A673 (cell line): ENCODE measurements at regions not wholly inside any gene's neighbourhood (a gene's known extent, or its start where the extent isn't known, plus 50 kb on each side); places are given as distances from the start of the nearest gene placed in this dataset.
A peak's percentile ranks its signal among the peaks of the same experiment; 100 is the strongest.

ENCODE experiments used
- BruUV-seq: library from RNA; stranded (reverse); fragments of 400-500 nt; replicated peaks from 2 replicates; lab custom pipeline; 2021; lab: Mats Ljungman, UMichigan
- CTCF ChIA-PET: fragments of 300-600 bp; sonication (Branson Sonifier 250); formaldehyde crosslinking; loops from one replicate; lab custom pipeline; 2022; ENCODE audit warnings: antibody characterized with exemption; lab: Charles Lee
- POLR2A ChIA-PET: fragments of 300-600 bp; sonication (Branson Sonifier 250); formaldehyde crosslinking; loops from one replicate; lab custom pipeline; 2022; ENCODE audit warnings: antibody characterized with exemption; ENCODE audit not compliant: low non-redundant PET; lab: Charles Lee
- DNase-seq: peaks from one replicate; pipeline ENCODE4 v3.0.0-alpha.2; 2015; ENCODE audit warnings: low spot score
- H3K27ac ChIP-seq: fragments of 200-600 bp; sonication (generic); 2 replicates; pipeline ENCODE4 v1.5.1; 2016; ENCODE audit warnings: mixed run types, low read depth, mild to moderate bottlenecking, mixed read lengths, antibody characterized with exemption, low read length; ENCODE audit not compliant: poor library complexity, severe bottlenecking
- H3K27me3 ChIP-seq: fragments of 200-600 bp; sonication (generic); replicated peaks from 2 replicates; pipeline ENCODE4 v1.6.1; 2017; ENCODE audit warnings: mixed run types, low read depth, mild to moderate bottlenecking, mixed read lengths, antibody characterized with exemption, low read length; ENCODE audit not compliant: insufficient read depth, poor library complexity
- H3K36me3 ChIP-seq: fragments of 200-600 bp; sonication (generic); 2 replicates; pipeline ENCODE4 v1.6.1; 2016; ENCODE audit warnings: mixed run types, mild to moderate bottlenecking, mixed read lengths, antibody characterized with exemption, low read length; ENCODE audit not compliant: insufficient read depth, poor library complexity, severe bottlenecking
- H3K4me1 ChIP-seq: fragments of 200-600 bp; sonication (generic); 2 replicates; pipeline ENCODE4 v1.6.1; 2017; ENCODE audit warnings: mixed run types, mild to moderate bottlenecking, mixed read lengths, antibody characterized with exemption, low read length; ENCODE audit not compliant: insufficient read depth, poor library complexity, severe bottlenecking
- H3K4me3 ChIP-seq: fragments of 200-600 bp; sonication (generic); 2 replicates; pipeline ENCODE4 v1.5.1; 2016; ENCODE audit warnings: low read depth, mixed run types, mild to moderate bottlenecking, mixed read lengths, low read length; ENCODE audit not compliant: poor library complexity, severe bottlenecking
- H3K9me3 ChIP-seq: fragments of 200-600 bp; sonication (generic); 2 replicates; pipeline ENCODE4 v1.6.1; 2016; ENCODE audit warnings: mixed run types, low read depth, mild to moderate bottlenecking, mixed read lengths, antibody characterized with exemption, low read length; ENCODE audit not compliant: poor library complexity, severe bottlenecking
- EZH2 ChIP-seq: fragments of 200-600 bp; sonication (generic); IDR thresholded peaks from 2 replicates; pipeline ENCODE4 v1.6.1; 2017; ENCODE audit warnings: borderline replicate concordance, low read depth, mild to moderate bottlenecking, mixed read lengths, antibody characterized with exemption, low read length; ENCODE audit not compliant: poor library complexity, severe bottlenecking
- intact Hi-C: fragments of 100-400 bp; cut with micrococcal nuclease; formaldehyde crosslinking; loops from one replicate; pipeline ENCODE4 v1.10.0; 2022; ENCODE audit not compliant: unreplicated experiment
- TF ChIP-seq, protein P1 (sequence below): fragments of 300-800, 200-600 bp; sonication (generic); conservative IDR thresholded peaks from 2 replicates; pipeline ENCODE4 v1.5.1; 2017; ENCODE audit warnings: low read depth, mild to moderate bottlenecking, antibody characterized with exemption, low read length, moderate library complexity, mixed read lengths

DNA sequence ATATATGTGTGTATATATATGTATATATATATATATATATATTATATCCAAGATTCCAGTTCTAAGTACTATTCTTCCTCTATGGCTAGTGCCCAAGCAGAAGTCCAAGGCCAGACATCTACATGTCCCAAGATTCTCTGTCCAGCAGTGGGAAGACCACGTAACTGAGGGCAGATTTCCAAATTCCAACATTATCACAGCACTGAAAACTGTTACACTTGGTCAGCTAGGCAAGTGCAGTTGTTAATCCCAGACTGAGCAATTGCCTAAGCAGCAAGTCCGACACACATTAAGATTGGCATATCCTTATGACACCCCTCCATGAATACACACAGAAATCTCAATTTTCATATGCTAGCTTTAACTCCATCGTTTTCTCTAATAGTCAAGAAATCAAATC, 1148.5 kb downstream of the IGSF11 start:
- Histone ChIP-seq H3K36me3 (no peaks in the 10 kb centered on the region), H3K9me3 (no peaks in the 10 kb centered on the region), H3K4me3 (no peak overlapping the region), H3K4me1 (peaks cover 28% of the 10 kb centered on the region), H3K27ac (no peak overlapping the region), H3K27me3 (no peaks in the 10 kb centered on the region)
- DNase-seq, result no peak
- BruUV-seq, result no TSS peak
- CTCF ChIA-PET, result no interaction called here
- intact Hi-C loops, result no loop called here
- no peak for TF ChIP-seq EZH2
- TF ChIP-seq, protein P1, sequence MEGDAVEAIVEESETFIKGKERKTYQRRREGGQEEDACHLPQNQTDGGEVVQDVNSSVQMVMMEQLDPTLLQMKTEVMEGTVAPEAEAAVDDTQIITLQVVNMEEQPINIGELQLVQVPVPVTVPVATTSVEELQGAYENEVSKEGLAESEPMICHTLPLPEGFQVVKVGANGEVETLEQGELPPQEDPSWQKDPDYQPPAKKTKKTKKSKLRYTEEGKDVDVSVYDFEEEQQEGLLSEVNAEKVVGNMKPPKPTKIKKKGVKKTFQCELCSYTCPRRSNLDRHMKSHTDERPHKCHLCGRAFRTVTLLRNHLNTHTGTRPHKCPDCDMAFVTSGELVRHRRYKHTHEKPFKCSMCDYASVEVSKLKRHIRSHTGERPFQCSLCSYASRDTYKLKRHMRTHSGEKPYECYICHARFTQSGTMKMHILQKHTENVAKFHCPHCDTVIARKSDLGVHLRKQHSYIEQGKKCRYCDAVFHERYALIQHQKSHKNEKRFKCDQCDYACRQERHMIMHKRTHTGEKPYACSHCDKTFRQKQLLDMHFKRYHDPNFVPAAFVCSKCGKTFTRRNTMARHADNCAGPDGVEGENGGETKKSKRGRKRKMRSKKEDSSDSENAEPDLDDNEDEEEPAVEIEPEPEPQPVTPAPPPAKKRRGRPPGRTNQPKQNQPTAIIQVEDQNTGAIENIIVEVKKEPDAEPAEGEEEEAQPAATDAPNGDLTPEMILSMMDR, result no peak
- POLR2A ChIA-PET, result no interaction called here

DNA sequence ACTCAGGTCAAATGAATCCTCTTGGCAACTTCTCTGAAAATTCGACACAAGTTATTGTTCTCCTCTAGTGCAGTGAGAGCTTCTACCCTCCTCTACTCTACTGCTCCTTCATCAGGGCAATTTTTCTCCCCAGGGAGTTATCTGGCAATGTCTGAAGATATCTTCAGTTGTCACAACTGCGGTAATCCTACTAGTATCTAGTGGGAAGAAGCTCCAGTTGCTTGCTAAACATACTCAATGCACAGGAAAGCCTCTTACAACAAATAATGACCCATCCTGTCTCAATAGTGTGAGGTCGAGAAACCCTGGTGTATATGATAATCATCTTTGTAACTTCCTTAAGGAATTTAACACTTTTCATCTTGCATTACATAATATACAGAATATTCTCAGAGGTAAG, 1147.6 kb downstream of the IGSF11 start:
- CTCF ChIA-PET, result no interaction called here

DNA sequence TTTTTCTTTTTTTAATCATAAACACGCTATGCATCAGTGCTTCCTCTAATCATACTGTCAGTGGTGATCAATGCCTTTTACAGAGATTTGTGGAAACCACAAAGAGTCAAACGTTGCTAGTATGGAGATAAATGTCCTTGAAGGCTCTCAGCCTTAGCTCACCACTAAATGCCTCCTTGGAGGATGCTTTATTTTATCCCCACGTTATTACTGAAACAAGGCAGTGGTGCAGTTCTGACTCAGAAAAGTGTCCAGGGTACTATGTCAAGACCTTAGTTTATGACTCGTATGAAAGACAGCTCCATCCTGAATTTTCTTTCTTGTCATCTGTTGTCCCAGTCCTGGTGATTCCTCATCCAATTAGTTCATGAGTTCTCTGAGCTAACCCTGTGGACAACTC, 1146.7 kb downstream of the IGSF11 start:
- ChIA-PET CTCF (no interaction called here), POLR2A (no interaction called here)
- no peaks in the 10 kb centered on the region for H3K27me3 ChIP-seq
- no peaks in the 10 kb centered on the region for H3K9me3 ChIP-seq
- H3K27ac ChIP-seq, result no peak overlapping the region
- no peak for DNase-seq
- intact Hi-C loops, result no loop called here
- H3K4me3 ChIP-seq, result no peak overlapping the region
- no TSS peak for BruUV-seq
- peaks cover 32% of the 10 kb centered on the region for H3K4me1 ChIP-seq
- TF ChIP-seq, protein P1, result no peak
- no peak for TF ChIP-seq EZH2
- H3K36me3 ChIP-seq, result no peaks in the 10 kb centered on the region

More for the DNA sequence above, 1147.6 kb downstream of the IGSF11 start:
- H3K4me3 ChIP-seq, result no peak overlapping the region
- H3K9me3 ChIP-seq, result no peaks in the 10 kb centered on the region
- TF ChIP-seq, protein P1, result no peak
- TF ChIP-seq EZH2, result no peak
- no TSS peak for BruUV-seq
- H3K27me3 ChIP-seq, result no peaks in the 10 kb centered on the region
- no peak overlapping the region for H3K27ac ChIP-seq
- intact Hi-C loops, result no loop called here
- DNase-seq, result peak; percentile 24
- H3K36me3 ChIP-seq, result no peaks in the 10 kb centered on the region
- H3K4me1 ChIP-seq, result peaks cover 28% of the 10 kb centered on the region
- POLR2A ChIA-PET, result no interaction called here
